CD4-positive, alpha-beta memory T cell (primary cell): ENCODE measurements at regions not wholly inside any gene's neighbourhood (a gene's known extent, or its start where the extent isn't known, plus 50 kb on each side); places are given as distances from the start of the nearest gene placed in this dataset.
"Not testable (repeated sequence)": the region's sequence is repeated elsewhere in the genome, so short reads cannot be mapped to it uniquely, and the experiment has no call there.

Experiments
- CTCF ChIA-PET: fragments of 350-600 bp; sonication (Branson Sonifier 250); formaldehyde crosslinking; loops from one replicate; lab custom pipeline; 2021; ENCODE audit warnings: inconsistent platforms; ENCODE audit not compliant: partially characterized antibody; lab: Charles Lee
- POLR2A ChIA-PET: fragments of 350-600 bp; sonication (Branson Sonifier 250); formaldehyde crosslinking; loops from one replicate; lab custom pipeline; 2021; ENCODE audit not compliant: partially characterized antibody; lab: Charles Lee
- DNase-seq, 5 donors: peaks; one replicate each; pipeline versions ENCODE4 v3.0.0 to v3.0.0-alpha.2; 2020 to 2022; ENCODE audit warnings: mixed read lengths in 1 of 5
- H3K27ac ChIP-seq: one replicate; pipeline ENCODE4 v1.7.0; 2013; ENCODE audit warnings: low read depth, low read length
- H3K27me3 ChIP-seq: 2 replicates; pipeline ENCODE4 v1.7.0; 2013; ENCODE audit warnings: mild to moderate bottlenecking, low read length, moderate library complexity; ENCODE audit not compliant: insufficient read depth
- H3K36me3 ChIP-seq: 2 replicates; pipeline ENCODE4 v1.7.0; 2013; ENCODE audit warnings: mild to moderate bottlenecking, low read length, moderate library complexity; ENCODE audit not compliant: insufficient read depth
- H3K4me1 ChIP-seq: 2 replicates; pipeline ENCODE4 v1.7.0; 2013; ENCODE audit warnings: mild to moderate bottlenecking, low read length, moderate library complexity; ENCODE audit not compliant: insufficient read depth
- H3K4me3 ChIP-seq, 2 donors: one replicate each; pipeline ENCODE4 v1.7.0; 2013; ENCODE audit warnings: low read length in 2 of 2, mild to moderate bottlenecking in 1 of 2
- H3K9me3 ChIP-seq, 2 donors: one replicate each; pipeline ENCODE4 v1.7.0; 2013; ENCODE audit warnings: low read length in 2 of 2, control low read depth in 1 of 2; ENCODE audit not compliant: control insufficient read depth in 1 of 2
- H3K27ac Mint-ChIP-seq, 7 donors: one replicate each; pipeline ENCODE4 v1.8.0; 2020 to 2021; ENCODE audit warnings: mixed read lengths in 7 of 7, mild to moderate bottlenecking in 6 of 7, inconsistent platforms in 3 of 7, moderate library complexity in 3 of 7
- H3K27me3 Mint-ChIP-seq, 2 donors: one replicate each; pipeline ENCODE4 v1.8.0; 2020 to 2021; ENCODE audit warnings: mixed read lengths in 2 of 2
- H3K36me3 Mint-ChIP-seq, 2 donors: one replicate each; pipeline ENCODE4 v1.8.0; 2020 to 2021; ENCODE audit warnings: mixed read lengths in 2 of 2, inconsistent platforms in 1 of 2, mild to moderate bottlenecking in 1 of 2
- H3K4me1 Mint-ChIP-seq, 4 donors: one replicate each; pipeline ENCODE4 v1.8.0; 2020 to 2021; ENCODE audit warnings: mixed read lengths in 4 of 4, mild to moderate bottlenecking in 1 of 4
- H3K4me3 Mint-ChIP-seq, 8 donors: one replicate each; pipeline ENCODE4 v1.8.0; 2020 to 2021; ENCODE audit warnings: mixed read lengths in 8 of 8, mild to moderate bottlenecking in 7 of 8, moderate library complexity in 6 of 8, inconsistent platforms in 3 of 8
- H3K9me3 Mint-ChIP-seq, 8 donors: one replicate each; pipeline ENCODE4 v1.8.0; 2020 to 2021; ENCODE audit warnings: mixed read lengths in 8 of 8, mild to moderate bottlenecking in 5 of 8, inconsistent platforms in 3 of 8, moderate library complexity in 1 of 8
- intact Hi-C: fragments of 100-400 bp; cut with micrococcal nuclease; formaldehyde crosslinking; loops from one replicate; pipeline ENCODE4 v1.15.1; 2023

- Histone ChIP-seq H3K27ac (no peak overlapping the region), H3K27me3 (no peaks in the 10 kb centered on the region), H3K36me3 (no peaks in the 10 kb centered on the region), H3K9me3 (no peaks in the 10 kb centered on the region), H3K4me1 (no peaks in the 10 kb centered on the region), H3K4me3 (no peak overlapping the region)
- POLR2A ChIA-PET, result no interaction called here
- CTCF ChIA-PET, result no interaction called here
- Mint-ChIP-seq H3K4me3 (no peak overlapping the region), H3K27me3 (peaks cover 3% of the 10 kb centered on the region in 2 donors), H3K9me3 (no peaks in the 10 kb centered on the region), H3K4me1 (no peaks in the 10 kb centered on the region), H3K36me3 (no peaks in the 10 kb centered on the region), H3K27ac (no peak overlapping the region)
- no peak for DNase-seq
- intact Hi-C loops, result no loop called here
Measured at GRCh38 chr13:38430796-38431195, 81.1 kb downstream of the UFM1 start.

GRCh38 chr13:38440666-38441065 lies 91.0 kb downstream of the UFM1 start:
- intact Hi-C loops, result no loop called here
- CTCF ChIA-PET, result no interaction called here
- no peaks in the 10 kb centered on the region for H3K9me3 Mint-ChIP-seq
- Histone ChIP-seq H3K27me3 (no peaks in the 10 kb centered on the region), H3K27ac (no peak overlapping the region), H3K4me1 (no peaks in the 10 kb centered on the region), H3K4me3 (no peak overlapping the region), H3K9me3 (no peaks in the 10 kb centered on the region), H3K36me3 (no peaks in the 10 kb centered on the region)
- POLR2A ChIA-PET, result no interaction called here
- H3K4me3 Mint-ChIP-seq, result no peak overlapping the region
- H3K4me1 Mint-ChIP-seq, result no peaks in the 10 kb centered on the region
- H3K27ac Mint-ChIP-seq, result no peak overlapping the region
- DNase-seq, result no peak
- H3K27me3 Mint-ChIP-seq, result no peaks in the 10 kb centered on the region
- H3K36me3 Mint-ChIP-seq, result no peaks in the 10 kb centered on the region

- CTCF ChIA-PET, result no interaction called here
- no peak for DNase-seq
- no peaks in the 10 kb centered on the region for H3K4me1 ChIP-seq
Measured at GRCh38 chr13:38444904-38445303, 95.3 kb downstream of the UFM1 start.

GRCh38 chr13:38452656-38453055 lies 103.0 kb downstream of the UFM1 start:
- intact Hi-C loops, result no loop called here
- H3K36me3 Mint-ChIP-seq, result no peaks in the 10 kb centered on the region
- no peaks in the 10 kb centered on the region for H3K27me3 Mint-ChIP-seq
- no peak overlapping the region for H3K27ac Mint-ChIP-seq
- Histone ChIP-seq H3K27me3 (no peaks in the 10 kb centered on the region), H3K4me1 (no peaks in the 10 kb centered on the region), H3K9me3 (no peaks in the 10 kb centered on the region), H3K27ac (no peak overlapping the region), H3K4me3 (no peak overlapping the region), H3K36me3 (no peaks in the 10 kb centered on the region)
- no peaks in the 10 kb centered on the region for H3K9me3 Mint-ChIP-seq
- DNase-seq, result no peak
- ChIA-PET CTCF (no interaction called here), POLR2A (no interaction called here)
- no peak overlapping the region for H3K4me3 Mint-ChIP-seq
- H3K4me1 Mint-ChIP-seq, result no peaks in the 10 kb centered on the region

More at GRCh38 chr13:38444904-38445303, 95.3 kb downstream of the UFM1 start:
- POLR2A ChIA-PET, result no interaction called here
- Mint-ChIP-seq H3K27ac (no peak overlapping the region), H3K4me1 (no peaks in the 10 kb centered on the region), H3K27me3 (no peaks in the 10 kb centered on the region), H3K4me3 (no peak overlapping the region), H3K36me3 (no peaks in the 10 kb centered on the region), H3K9me3 (no peaks in the 10 kb centered on the region)
- no peak overlapping the region for H3K4me3 ChIP-seq
- no peak overlapping the region for H3K27ac ChIP-seq
- H3K9me3 ChIP-seq, result no peaks in the 10 kb centered on the region
- H3K27me3 ChIP-seq, result no peaks in the 10 kb centered on the region
- no peaks in the 10 kb centered on the region for H3K36me3 ChIP-seq
- intact Hi-C loops, result no loop called here

GRCh38 chr13:38462605-38463004 lies 113.0 kb downstream of the UFM1 start:
- intact Hi-C loops, result no loop called here
- Histone ChIP-seq H3K4me1 (no peaks in the 10 kb centered on the region), H3K4me3 (no peak overlapping the region), H3K9me3 (no peaks in the 10 kb centered on the region), H3K27me3 (no peaks in the 10 kb centered on the region), H3K36me3 (no peaks in the 10 kb centered on the region), H3K27ac (no peak overlapping the region)
- Mint-ChIP-seq H3K9me3 (peaks cover 0 to 13% (median 4%) of the 10 kb centered on the region in 8 donors), H3K4me3 (no peak overlapping the region), H3K27me3 (peaks cover 0 to 4% of the 10 kb centered on the region in 2 donors), H3K27ac (no peak overlapping the region), H3K4me1 (no peaks in the 10 kb centered on the region), H3K36me3 (no peaks in the 10 kb centered on the region)
- no peak for DNase-seq
- POLR2A ChIA-PET, result no interaction called here
- CTCF ChIA-PET, result no interaction called here

GRCh38 chr13:38463048-38463447 lies 113.4 kb downstream of the UFM1 start:
- H3K36me3 Mint-ChIP-seq, result no peaks in the 10 kb centered on the region
- Histone ChIP-seq H3K27ac (no peak overlapping the region), H3K27me3 (no peaks in the 10 kb centered on the region), H3K4me3 (no peak overlapping the region), H3K36me3 (no peaks in the 10 kb centered on the region), H3K9me3 (no peaks in the 10 kb centered on the region), H3K4me1 (no peaks in the 10 kb centered on the region)
- H3K27ac Mint-ChIP-seq, result no peak overlapping the region
- no peaks in the 10 kb centered on the region for H3K4me1 Mint-ChIP-seq
- DNase-seq, result no peak
- ChIA-PET POLR2A (no interaction called here), CTCF (no interaction called here)
- peaks cover 0 to 4% of the 10 kb centered on the region in 2 donors for H3K27me3 Mint-ChIP-seq
- intact Hi-C loops, result no loop called here
- H3K4me3 Mint-ChIP-seq, result no peak overlapping the region
- H3K9me3 Mint-ChIP-seq, result peaks cover 0 to 13% (median 4%) of the 10 kb centered on the region in 8 donors

GRCh38 chr13:38472411-38472810 lies 122.8 kb downstream of the UFM1 start:
- H3K4me1 Mint-ChIP-seq, H3K27me3 Mint-ChIP-seq, H3K4me1 ChIP-seq, H3K27ac ChIP-seq, H3K27me3 ChIP-seq, H3K9me3 ChIP-seq, H3K27ac Mint-ChIP-seq, POLR2A ChIA-PET, H3K4me3 Mint-ChIP-seq, H3K36me3 Mint-ChIP-seq, H3K9me3 Mint-ChIP-seq, H3K4me3 ChIP-seq, H3K36me3 ChIP-seq, CTCF ChIA-PET, intact Hi-C loops, DNase-seq: not testable (repeated sequence)

- Mint-ChIP-seq H3K9me3 (no peaks in the 10 kb centered on the region), H3K4me3 (no peak overlapping the region), H3K4me1 (no peaks in the 10 kb centered on the region), H3K27me3 (no peaks in the 10 kb centered on the region), H3K27ac (peak overlapping the region in 1 of 7 donors; percentile 33), H3K36me3 (no peaks in the 10 kb centered on the region)
- no peak overlapping the region for H3K27ac ChIP-seq
- H3K36me3 ChIP-seq, result no peaks in the 10 kb centered on the region
- no peak overlapping the region for H3K4me3 ChIP-seq
- no peaks in the 10 kb centered on the region for H3K4me1 ChIP-seq
- no peaks in the 10 kb centered on the region for H3K9me3 ChIP-seq
- POLR2A ChIA-PET, result no interaction called here
- no peaks in the 10 kb centered on the region for H3K27me3 ChIP-seq
- DNase-seq, result no peak
- intact Hi-C loops, result no loop called here
- CTCF ChIA-PET, result no interaction called here
Measured at GRCh38 chr13:38473305-38473704, 123.7 kb downstream of the UFM1 start.
